HG02852 (cell line): ENCODE measurements at regions not wholly inside any gene's neighbourhood (a gene's known extent, or its start where the extent isn't known, plus 50 kb on each side); places are given as distances from the start of the nearest gene placed in this dataset.

Experiments
- ATAC-seq: cut with Tn5 transposase; IDR thresholded peaks from one replicate; pipeline ENCODE4 v1.9.1; 2021; ENCODE audit warnings: mild to moderate bottlenecking, moderate library complexity; ENCODE audit not compliant: unreplicated experiment

GRCh38 chr9:36463467-36463866 lies 63.4 kb upstream of the RNF38 start:
- ATAC-seq = no peak

DNA sequence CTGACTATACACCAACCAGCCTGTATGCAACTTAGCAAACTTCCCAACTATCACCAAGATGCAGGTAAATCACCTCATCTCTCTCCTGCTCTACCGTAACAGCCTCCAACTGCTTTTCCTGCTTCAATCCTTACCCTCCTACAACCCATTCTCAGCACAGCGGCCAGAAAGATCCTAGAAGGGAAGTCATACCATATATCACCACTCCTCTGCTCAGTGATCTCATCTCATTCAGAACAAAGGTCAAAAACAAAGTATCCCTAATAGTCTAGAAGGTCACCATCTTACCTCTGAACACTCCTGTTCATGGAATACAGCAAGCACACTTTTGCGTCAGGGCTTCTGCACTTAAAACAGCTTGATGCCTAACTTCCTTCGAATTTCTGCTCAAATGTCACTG lies 62.2 kb upstream of the RNF38 start:
- no peak for ATAC-seq

DNA sequence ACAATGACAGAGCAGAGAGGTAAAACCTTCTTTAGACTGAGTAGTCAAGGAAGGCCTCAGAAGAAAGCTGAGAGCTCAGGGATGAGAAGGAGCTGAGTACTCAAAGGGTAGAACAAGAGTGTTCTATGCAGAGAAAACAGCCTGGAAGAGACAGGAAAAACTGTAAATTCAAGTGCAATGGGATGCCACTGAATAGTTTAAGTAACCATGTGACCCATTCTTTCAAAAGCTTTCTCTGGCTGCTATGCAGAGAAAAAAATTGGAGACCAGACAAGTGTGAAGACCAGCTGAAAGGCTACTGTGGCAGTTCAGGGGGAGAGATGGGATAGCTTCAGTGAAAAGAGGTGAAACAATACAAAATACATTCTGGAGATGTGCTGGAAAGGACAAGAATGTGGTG lies 61.3 kb upstream of the RNF38 start:
- no peak for ATAC-seq

DNA sequence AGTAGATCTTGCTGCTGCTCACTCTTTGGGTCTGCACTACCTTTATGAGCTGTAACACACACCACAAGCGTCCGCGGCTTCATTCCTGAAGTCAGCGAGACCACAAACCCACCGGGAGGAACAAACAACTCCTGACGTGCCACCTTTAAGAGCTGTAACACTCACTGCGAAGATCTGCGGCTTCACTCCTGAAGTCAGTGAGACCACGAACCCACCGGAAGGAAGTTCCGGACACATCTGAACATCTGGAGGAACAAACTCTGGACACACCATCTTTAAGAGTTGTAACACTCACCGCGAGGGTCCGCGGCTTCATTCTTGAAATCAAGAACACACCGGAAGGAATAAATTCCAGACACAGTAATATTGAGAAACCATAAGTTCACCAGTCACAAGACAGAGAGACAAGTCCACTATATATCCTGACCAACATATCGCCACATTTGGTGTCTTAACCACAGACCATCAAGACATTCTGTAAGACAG lies 58.4 kb upstream of the RNF38 start:
- ATAC-seq = peak; percentile 80

GRCh38 chr9:36457836-36458429 lies 57.9 kb upstream of the RNF38 start:
- no peak for ATAC-seq

DNA sequence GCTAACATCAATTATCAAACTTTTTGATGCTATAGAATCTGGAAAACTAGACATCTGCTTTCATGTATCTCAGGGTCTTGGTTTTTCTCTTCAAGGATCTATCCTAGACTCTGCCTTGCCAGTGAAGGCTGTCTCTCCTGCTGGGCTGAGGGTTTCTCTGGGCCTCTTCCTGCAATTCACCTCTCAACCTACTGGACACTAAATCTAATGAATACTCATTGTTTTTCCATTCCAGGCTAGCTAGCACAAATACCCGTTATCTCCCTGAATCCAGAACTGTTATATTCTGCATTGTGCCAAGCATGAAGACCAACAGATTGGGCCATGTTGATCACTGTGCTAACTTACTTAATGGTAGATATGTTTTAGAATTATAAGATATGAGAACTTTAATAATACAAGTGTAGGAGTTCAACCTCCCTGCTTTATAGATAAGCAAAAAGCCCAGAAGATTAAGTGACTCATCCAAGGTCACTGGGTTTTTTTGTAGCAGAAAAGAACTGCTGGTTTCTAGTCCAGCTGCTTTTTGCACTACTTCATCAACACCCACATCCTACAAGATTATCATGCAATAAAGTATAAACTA lies 56.5 kb upstream of the RNF38 start:
- ATAC-seq = no peak

- ATAC-seq = no peak
Measured at GRCh38 chr9:36451949-36452348, 51.9 kb upstream of the RNF38 start.

DNA sequence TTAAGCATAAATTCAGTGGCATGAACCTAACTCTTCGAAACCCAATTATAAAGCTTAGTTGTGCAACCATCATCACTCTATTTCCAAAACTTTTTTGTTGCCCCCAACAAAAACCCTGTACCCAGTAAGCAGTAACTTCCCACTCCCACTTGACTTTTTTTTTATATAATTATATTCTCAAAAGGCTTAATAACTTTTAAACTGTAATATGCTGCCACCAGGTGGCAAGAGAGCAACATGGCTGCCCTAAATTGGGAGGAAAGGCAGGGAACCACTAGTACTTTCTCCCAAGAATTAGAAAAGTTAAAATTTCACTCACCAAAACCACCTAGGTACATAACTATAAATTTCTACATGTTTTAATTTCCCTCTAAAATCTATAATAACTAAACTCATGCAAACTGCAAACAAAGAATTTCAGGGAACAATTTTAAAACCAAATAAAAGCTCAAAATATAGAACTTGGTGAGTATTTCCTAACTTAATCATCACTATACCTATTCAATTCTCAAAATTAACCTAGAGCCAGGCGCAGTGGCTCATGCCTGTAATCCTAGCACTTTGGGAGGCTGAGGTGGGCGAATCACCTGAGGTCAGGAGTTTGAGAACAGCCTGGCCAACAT lies 50.2 kb upstream of the RNF38 start:
- no peak for ATAC-seq
